ENCODE measurements at regions not wholly inside any gene's neighbourhood (a gene's known extent, or its start where the extent isn't known, plus 50 kb on each side); places are given as distances from the start of the nearest gene placed in this dataset.

- TF ChIP-seq, protein P1, sequence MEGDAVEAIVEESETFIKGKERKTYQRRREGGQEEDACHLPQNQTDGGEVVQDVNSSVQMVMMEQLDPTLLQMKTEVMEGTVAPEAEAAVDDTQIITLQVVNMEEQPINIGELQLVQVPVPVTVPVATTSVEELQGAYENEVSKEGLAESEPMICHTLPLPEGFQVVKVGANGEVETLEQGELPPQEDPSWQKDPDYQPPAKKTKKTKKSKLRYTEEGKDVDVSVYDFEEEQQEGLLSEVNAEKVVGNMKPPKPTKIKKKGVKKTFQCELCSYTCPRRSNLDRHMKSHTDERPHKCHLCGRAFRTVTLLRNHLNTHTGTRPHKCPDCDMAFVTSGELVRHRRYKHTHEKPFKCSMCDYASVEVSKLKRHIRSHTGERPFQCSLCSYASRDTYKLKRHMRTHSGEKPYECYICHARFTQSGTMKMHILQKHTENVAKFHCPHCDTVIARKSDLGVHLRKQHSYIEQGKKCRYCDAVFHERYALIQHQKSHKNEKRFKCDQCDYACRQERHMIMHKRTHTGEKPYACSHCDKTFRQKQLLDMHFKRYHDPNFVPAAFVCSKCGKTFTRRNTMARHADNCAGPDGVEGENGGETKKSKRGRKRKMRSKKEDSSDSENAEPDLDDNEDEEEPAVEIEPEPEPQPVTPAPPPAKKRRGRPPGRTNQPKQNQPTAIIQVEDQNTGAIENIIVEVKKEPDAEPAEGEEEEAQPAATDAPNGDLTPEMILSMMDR (IDR thresholded peaks at IDR 0.05) = no peak
- TF ChIP-seq POLR2A (IDR thresholded peaks at IDR 0.05) (no peak), POLR2AphosphoS5 (IDR thresholded peaks at IDR 0.05) (no peak)
These were observed 728.9 kb upstream of the TBX3 start for GRCh38 chr12:115412831-115413230.
